ENCODE measurements at regions not wholly inside any gene's neighbourhood (a gene's known extent, or its start where the extent isn't known, plus 50 kb on each side); places are given as distances from the start of the nearest gene placed in this dataset.

- no peak for TF ChIP-seq CTCF (IDR thresholded peaks at IDR 0.05)
- TF ChIP-seq REST (IDR thresholded peaks at IDR 0.05; ENCODE audit: insufficient read depth in 1 of 2, low read depth in 2 of 2, low read length in 1 of 2) = no peak
- TF ChIP-seq POLR2AphosphoS5 (IDR thresholded peaks at IDR 0.05; ENCODE audit: low read depth, low read length) = no peak
- no peak for TF ChIP-seq SIN3A (IDR thresholded peaks at IDR 0.05; ENCODE audit: borderline replicate concordance, insufficient read depth, low read depth, low read length)
- no peak for TF ChIP-seq TCF7L2 (IDR thresholded peaks at IDR 0.05; ENCODE audit: low read depth, low read length)
These were observed 1190.4 kb downstream of the BRD1 start for GRCh38 chr22:48637231-48637630.

All from Panc1 (cell line).